M059J (cell line): ENCODE measurements at regions not wholly inside any gene's neighbourhood (a gene's known extent, or its start where the extent isn't known, plus 50 kb on each side); places are given as distances from the start of the nearest gene placed in this dataset.

Experiments used
- DNase-seq: peaks from one replicate; pipeline ENCODE4 v3.0.0-alpha.2; 2012; ENCODE audit warnings: low read depth

GRCh38 chr5:112025757-112026156 is 268.8 kb upstream of the NREP start:
- no peak for DNase-seq

DNA sequence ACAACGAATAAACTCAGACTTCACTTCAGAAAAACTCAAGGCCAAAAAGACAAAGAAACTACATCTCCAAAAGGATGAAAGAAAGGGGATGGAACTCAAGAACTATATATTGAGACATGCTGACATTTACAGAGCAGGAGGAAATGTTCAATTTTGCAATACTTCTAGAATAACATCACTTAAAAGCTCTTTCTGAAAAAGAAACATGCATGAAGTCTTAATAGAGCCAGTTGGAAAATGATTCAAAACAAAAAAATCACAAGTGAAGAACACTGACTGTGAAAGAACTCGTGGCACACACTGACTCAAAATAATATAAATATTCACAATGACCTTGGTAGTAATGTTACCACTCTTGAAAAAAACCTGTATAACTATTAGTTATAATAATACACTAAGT is 267.8 kb upstream of the NREP start:
- no peak for DNase-seq

GRCh38 chr5:112024221-112024620 is 267.2 kb upstream of the NREP start:
- no peak for DNase-seq

GRCh38 chr5:112023766-112024165 is 266.8 kb upstream of the NREP start:
- no peak for DNase-seq

GRCh38 chr5:112018846-112019245 is 261.9 kb upstream of the NREP start:
- no peak for DNase-seq

- DNase-seq = no peak
Observed at GRCh38 chr5:112016980-112017379, 260.0 kb upstream of the NREP start.

- DNase-seq = no peak
Observed at GRCh38 chr5:112014783-112015395, 257.9 kb upstream of the NREP start.

DNA sequence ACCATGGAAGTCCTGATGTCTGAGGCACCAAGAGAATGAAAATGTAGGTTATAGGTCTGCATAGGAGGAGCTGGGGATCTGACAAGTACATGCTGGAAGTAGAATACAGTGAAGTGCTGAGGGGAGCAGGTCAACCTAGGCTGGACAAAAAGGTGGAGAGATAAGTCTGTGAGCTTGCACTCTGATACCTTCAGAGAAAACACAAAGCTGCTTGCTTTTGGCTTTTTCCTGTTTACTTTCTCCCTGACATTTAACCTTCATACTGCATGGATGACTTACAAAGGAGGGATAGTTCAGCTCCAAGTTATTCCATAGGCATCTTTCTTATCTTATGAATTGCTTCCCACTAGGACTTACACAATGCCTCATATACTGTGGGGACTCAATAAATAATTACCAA is 256.7 kb upstream of the NREP start:
- no peak for DNase-seq

DNA sequence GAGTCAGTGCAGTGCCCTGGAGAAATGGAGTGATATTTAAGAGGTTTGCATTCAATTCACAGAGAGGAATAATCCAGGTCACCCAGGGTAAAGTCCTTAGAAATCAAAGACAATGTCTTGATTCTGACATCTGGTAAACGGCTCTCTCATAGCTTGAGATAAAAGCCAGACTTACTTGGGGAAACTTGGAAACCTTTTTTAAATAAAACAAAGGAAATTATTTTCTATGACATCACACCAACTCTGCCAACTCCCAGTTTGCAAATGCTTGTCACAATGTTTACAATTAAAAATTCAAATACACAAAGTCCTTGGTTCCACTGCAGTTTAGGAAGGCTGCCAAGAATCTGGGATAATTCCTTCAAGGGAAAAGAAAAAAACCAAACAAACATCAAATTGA is 255.1 kb upstream of the NREP start:
- peak; percentile 91 for DNase-seq

- no peak for DNase-seq
Observed at GRCh38 chr5:112010475-112010874, 253.5 kb upstream of the NREP start.

GRCh38 chr5:112006721-112007120 is 249.7 kb upstream of the NREP start:
- peak; percentile 67 for DNase-seq

- DNase-seq = peak; percentile 84
Observed at GRCh38 chr5:112005623-112005930, 248.6 kb upstream of the NREP start.

DNA sequence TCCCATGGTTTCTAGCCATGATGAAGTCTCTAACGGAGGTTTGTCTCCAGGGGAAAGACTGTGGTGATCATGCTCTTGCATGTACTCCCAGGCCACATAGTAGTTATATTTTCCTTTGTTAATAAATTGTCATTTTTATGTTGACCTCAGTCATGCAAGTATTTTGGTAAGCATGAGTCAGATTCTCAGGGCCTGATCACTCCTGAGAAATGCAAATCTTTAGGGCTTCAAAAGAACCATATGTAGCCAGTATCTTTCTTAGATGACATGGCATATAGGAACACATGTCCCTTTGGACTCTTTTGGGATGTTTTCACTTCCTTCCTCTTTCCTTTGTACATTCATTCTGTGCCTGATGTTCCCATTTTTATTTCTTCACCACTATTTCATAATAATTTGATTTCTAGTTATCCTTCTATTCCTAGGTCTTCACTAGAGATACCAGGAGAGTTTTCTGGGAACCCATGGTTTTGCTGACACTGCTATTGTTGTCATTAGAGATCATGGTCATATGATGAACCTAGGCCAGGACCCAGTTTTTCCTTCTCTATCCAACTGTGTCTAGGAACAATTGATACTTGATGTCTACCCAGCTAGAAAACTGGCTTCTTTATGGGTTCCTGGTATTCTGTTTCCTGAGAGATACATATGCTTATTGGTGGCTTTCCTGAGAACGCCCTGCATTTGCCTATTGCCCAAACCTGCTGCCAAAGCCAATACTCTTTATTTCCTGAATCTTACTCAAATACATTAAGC is 248.1 kb upstream of the NREP start:
- DNase-seq = peak; percentile 75

DNA sequence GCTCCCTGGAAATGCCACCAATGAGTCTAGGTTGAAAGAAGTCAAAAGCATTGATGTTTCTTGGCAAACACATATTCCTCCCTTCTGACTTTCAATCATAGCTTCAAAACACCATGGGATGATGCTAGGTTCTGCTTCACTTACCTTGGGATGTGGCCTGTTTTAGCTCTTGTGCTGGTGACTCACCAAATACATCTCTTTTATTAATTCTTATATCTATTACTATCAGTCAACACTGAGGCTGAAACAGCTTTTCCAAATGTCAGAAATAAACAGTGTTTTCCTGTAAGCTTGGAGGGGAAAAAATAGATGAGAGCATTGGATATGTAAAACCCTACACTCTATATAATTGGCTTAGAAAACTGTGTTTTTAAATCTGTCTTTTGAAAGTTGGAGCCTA is 245.4 kb upstream of the NREP start:
- peak; percentile 25 for DNase-seq

DNA sequence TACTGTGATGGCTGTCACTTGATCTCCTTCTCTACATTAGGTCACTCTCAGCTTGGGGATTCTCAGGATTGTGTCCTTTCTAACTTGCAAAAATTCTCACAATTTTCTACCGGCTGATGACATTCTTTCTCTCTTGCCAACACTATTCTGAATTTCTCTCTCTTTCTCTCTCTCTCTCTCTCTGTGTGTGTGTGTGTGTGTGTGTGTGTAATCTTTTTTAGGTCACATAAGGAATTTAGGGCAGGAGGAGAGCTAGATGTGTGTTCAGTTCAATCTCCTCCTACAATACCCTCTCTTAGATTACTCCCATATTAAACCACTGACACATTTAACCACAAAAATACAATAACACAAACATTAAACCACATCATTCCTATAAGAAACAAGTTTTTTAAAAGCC is 242.3 kb upstream of the NREP start:
- peak; percentile 64 for DNase-seq

- peak; percentile 75 for DNase-seq
Observed at GRCh38 chr5:111998871-111999270, 241.9 kb upstream of the NREP start.

GRCh38 chr5:111997711-111998110 is 240.7 kb upstream of the NREP start:
- peak; percentile 100 for DNase-seq

GRCh38 chr5:111997308-111997707 is 240.3 kb upstream of the NREP start:
- DNase-seq = peak; percentile 79

GRCh38 chr5:111996574-111996973 is 239.6 kb upstream of the NREP start:
- DNase-seq = no peak

GRCh38 chr5:111995701-111996100 is 238.7 kb upstream of the NREP start:
- peak; percentile 51 for DNase-seq

- no peak for DNase-seq
Observed at GRCh38 chr5:111993242-111993641, 236.2 kb upstream of the NREP start.

- peak; percentile 98 for DNase-seq
Observed at GRCh38 chr5:111984044-111984443, 227.1 kb upstream of the NREP start.

DNA sequence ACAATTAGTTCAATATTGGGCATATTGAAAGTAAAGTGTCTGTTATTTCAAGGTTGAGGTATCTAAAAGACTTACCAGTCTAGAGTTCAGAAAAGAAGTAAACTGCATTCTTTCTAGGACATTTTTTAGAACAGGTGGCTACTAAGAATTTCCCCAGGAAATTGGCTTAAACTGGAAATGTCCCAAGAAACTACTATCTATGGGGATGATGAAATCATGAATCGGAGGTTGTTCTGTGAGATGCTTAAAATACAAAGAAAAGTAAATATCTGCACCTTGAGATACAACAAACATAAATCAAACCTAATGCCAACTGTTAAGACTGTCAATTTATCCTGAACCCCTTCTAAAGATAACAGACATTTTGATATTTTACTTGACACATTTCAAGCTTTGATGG is 226.5 kb upstream of the NREP start:
- DNase-seq = peak; percentile 25

DNA sequence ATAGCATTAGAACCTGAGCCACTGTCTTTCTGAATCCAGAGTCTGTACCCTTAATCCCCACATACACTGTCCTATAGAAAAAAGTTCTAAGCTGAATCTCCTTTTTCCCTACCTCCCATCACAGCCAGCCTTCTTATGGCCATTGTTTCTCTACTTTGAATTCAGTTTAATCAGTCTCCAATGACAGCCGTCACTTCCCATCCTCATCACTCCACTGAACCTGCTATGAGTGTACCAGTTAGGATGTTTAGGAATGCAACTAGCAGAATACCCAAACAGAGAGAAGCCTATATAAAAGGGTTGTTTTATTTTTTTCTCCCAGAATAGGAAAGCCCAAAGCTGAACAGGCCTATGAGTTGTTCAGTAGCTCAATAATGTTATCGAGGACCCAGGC is 220.4 kb upstream of the NREP start:
- DNase-seq = no peak
